ENCODE measurements at regions not wholly inside any gene's neighbourhood (a gene's known extent, or its start where the extent isn't known, plus 50 kb on each side); places are given as distances from the start of the nearest gene placed in this dataset.

DNA sequence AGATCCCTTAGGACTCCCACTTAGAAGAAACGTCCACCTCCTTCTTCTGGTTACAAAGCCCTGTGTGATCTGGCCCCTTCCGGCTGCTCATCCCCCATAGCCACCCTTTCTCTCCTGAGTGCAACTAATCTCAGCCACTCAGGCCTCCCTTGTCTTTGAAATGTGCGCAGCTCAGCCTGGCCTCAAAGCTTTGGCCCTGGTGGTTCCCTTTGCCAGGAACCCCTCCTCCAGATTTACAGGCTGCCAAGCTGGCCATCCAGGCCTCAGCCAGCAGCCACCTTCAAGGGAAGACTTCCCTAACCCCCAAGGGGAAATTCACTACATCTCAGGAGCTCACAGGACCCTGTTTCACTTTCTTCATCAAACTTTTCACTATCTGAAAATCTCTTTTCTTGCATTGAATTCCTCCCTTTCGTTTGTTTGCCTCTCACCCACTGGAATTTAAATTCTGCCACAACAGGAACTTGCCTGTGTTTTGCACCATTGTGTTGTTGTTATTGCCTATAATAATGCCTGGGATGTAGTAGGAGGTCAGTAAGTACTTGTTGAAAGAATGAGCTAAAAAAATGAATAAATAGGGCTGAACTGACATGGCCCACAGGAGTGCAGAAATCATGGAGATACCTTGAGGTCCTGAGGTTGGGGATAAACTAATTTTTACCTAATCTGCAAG lies 109.5 kb upstream of the PFN2 start:
- no peak for TF ChIP-seq CTCF (IDR thresholded peaks at IDR 0.05; ENCODE audit: poor library complexity)
- no peak for TF ChIP-seq EZH2 (IDR thresholded peaks at IDR 0.05; ENCODE audit: borderline replicate concordance)
- no peak for TF ChIP-seq EZH2phosphoT487 (IDR thresholded peaks at IDR 0.05; ENCODE audit: low read depth, severe bottlenecking, unreplicated experiment)

All from hepatocyte (in vitro differentiated cells).